ENCODE measurements at regions not wholly inside any gene's neighbourhood (a gene's known extent, or its start where the extent isn't known, plus 50 kb on each side); places are given as distances from the start of the nearest gene placed in this dataset.

- in situ Hi-C loops (cut with HindIII; ENCODE audit: low sequenced_read_pairs): no loop called here
- DNase-seq (ENCODE audit: low read depth): no peak
- no peak overlapping the region for H3K4me3 ChIP-seq (ENCODE audit: low read depth, low read length)
- TF ChIP-seq CTCF (IDR thresholded peaks at IDR 0.05; ENCODE audit: low read depth, low read length, missing control alignments): no peak
Observed at GRCh38 chr22:49190816-49191505, 636.7 kb downstream of the BRD1 start.

GRCh38 chr22:49189871-49190270 is 637.8 kb downstream of the BRD1 start:
- TF ChIP-seq CTCF (IDR thresholded peaks at IDR 0.05; ENCODE audit: low read depth, low read length, missing control alignments): no peak
- no peak overlapping the region for H3K4me3 ChIP-seq (ENCODE audit: low read depth, low read length)
- DNase-seq (ENCODE audit: low read depth): no peak
- in situ Hi-C loops (cut with HindIII; ENCODE audit: low sequenced_read_pairs): no loop called here

DNA sequence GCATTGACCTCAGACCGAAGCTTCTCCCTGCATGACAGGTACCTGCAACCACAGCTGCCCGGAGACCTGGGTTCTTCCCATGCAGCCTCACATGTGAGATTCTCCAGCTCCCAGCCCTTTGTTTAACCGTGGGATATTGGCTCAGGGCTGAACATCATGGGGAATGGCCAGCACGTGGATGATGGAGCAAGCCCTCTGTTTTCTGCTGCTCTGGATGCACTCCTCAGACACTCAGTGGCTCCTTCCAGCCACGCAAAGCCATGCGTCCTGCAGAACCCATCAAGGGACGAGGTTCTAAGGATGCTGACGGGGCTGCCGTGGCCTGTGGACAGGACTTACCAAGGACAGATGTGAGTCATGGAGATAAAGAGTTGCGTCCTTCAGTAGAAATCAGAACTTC is 639.1 kb downstream of the BRD1 start:
- no peak overlapping the region for H3K4me3 ChIP-seq (ENCODE audit: low read depth, low read length)
- in situ Hi-C loops (cut with HindIII; ENCODE audit: low sequenced_read_pairs): no loop called here
- TF ChIP-seq CTCF (IDR thresholded peaks at IDR 0.05; ENCODE audit: low read depth, low read length, missing control alignments): no peak
- no peak for DNase-seq (ENCODE audit: low read depth)

- in situ Hi-C loops (cut with HindIII; ENCODE audit: low sequenced_read_pairs): no loop called here
- TF ChIP-seq CTCF (IDR thresholded peaks at IDR 0.05; ENCODE audit: low read depth, low read length, missing control alignments): no peak
- no peak overlapping the region for H3K4me3 ChIP-seq (ENCODE audit: low read depth, low read length)
- no peak for DNase-seq (ENCODE audit: low read depth)
Observed at GRCh38 chr22:49188091-49188490, 639.6 kb downstream of the BRD1 start.

DNA sequence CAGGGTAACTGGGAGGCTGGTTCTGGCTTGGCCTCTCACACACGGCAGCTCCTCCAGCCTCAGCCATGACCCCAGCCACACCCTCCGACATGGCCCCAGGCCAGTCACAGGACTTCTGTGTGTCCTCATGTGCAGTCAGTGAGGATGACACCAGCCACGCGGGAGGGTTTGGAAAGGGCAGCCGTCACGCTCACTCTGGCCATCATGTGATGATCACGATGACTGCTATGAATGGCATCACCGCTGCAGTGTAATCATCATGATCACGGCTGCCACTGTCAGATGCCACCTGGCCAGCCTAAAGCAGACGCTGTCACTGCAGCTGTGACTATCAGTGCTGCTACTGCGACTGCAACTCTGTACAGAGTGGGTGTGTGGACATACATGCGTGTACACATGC is 640.9 kb downstream of the BRD1 start:
- no peak for TF ChIP-seq CTCF (IDR thresholded peaks at IDR 0.05; ENCODE audit: low read depth, low read length, missing control alignments)
- H3K4me3 ChIP-seq (ENCODE audit: low read depth, low read length): no peak overlapping the region
- no peak for DNase-seq (ENCODE audit: low read depth)
- in situ Hi-C loops (cut with HindIII; ENCODE audit: low sequenced_read_pairs): no loop called here

DNA sequence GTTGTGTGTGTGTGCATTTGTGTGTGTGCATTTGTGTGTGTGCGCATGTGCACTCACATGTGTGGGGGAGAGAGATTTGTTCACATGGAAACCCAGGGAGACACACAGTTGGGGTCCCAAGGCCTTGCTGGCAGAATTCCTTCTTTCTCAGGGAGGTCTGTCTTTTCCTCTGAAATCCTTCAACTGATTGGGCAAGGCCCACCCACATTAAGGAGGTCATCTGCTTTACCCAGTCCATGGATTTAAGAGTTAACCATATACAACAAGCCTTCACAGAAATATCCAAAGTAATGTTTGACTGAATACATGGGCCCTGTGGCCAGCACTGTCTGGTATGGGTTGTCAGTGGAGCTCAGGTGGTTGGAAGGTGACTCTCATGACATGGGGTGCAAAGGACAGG is 641.4 kb downstream of the BRD1 start:
- no peak for TF ChIP-seq CTCF (IDR thresholded peaks at IDR 0.05; ENCODE audit: low read depth, low read length, missing control alignments)
- in situ Hi-C loops (cut with HindIII; ENCODE audit: low sequenced_read_pairs): no loop called here
- DNase-seq (ENCODE audit: low read depth): no peak
- no peak overlapping the region for H3K4me3 ChIP-seq (ENCODE audit: low read depth, low read length)
